Uterus (tissue), 2 donors: ENCODE measurements at regions not wholly inside any gene's neighbourhood (a gene's known extent, or its start where the extent isn't known, plus 50 kb on each side); places are given as distances from the start of the nearest gene placed in this dataset.

Experiments used
- CTCF ChIP-seq, 4 experiments: fragments of 200-600 bp in 2 of 4; fragments of 450-650 bp in 2 of 4; sonication (generic) in 2 of 4; IDR thresholded peaks; one replicate each; pipeline ENCODE4 v1.5.1; 2016 to 2019; ENCODE audit warnings: antibody characterized with exemption in 4 of 4, mild to moderate bottlenecking in 2 of 4, moderate library complexity in 1 of 4
- POLR2A ChIP-seq, 2 donors: fragments of 450-650 bp; IDR thresholded peaks; one replicate each; pipeline ENCODE4 v1.6.1; 2016; ENCODE audit warnings: antibody characterized with exemption in 2 of 2, mild to moderate bottlenecking in 1 of 2, moderate library complexity in 1 of 2

- no peak for TF ChIP-seq CTCF (IDR thresholded peaks at IDR 0.05)
- no peak for TF ChIP-seq POLR2A (IDR thresholded peaks at IDR 0.05)
Observed at GRCh38 chr4:85024671-85025070, 58.2 kb upstream of the WDFY3 start.
